Peyer's patch (tissue), 4 donors: ENCODE measurements at regions not wholly inside any gene's neighbourhood (a gene's known extent, or its start where the extent isn't known, plus 50 kb on each side); places are given as distances from the start of the nearest gene placed in this dataset.

Experiments used
- DNase-seq, 3 donors: peaks; one replicate each; pipeline ENCODE4 v3.0.0-alpha.2; 2017 to 2019
- H3K27ac ChIP-seq, 4 donors: fragments of 200-600 bp; sonication (generic); one replicate each; pipeline ENCODE4 v1.5.1; 2016 to 2019
- H3K27me3 ChIP-seq, 2 donors: fragments of 200-600 bp; sonication (generic); one replicate each; pipeline ENCODE4 v1.5.1; 2019
- H3K36me3 ChIP-seq, 3 donors: fragments of 200-600 bp; sonication (generic); one replicate each; pipeline ENCODE4 v1.5.1; 2016 to 2019
- H3K4me1 ChIP-seq, 4 donors: fragments of 200-600 bp; sonication (generic); one replicate each; pipeline ENCODE4 v1.5.1; 2016 to 2019
- H3K4me3 ChIP-seq, 4 donors: fragments of 200-600 bp; sonication (generic); 1 replicate in 3 of 4; 2 replicates in 1 of 4; pipeline ENCODE4 v1.5.1; 2016 to 2019; ENCODE audit warnings: mild to moderate bottlenecking in 1 of 4
- H3K9me3 ChIP-seq, 4 donors: fragments of 200-600 bp; sonication (generic); one replicate each; pipeline ENCODE4 v1.5.1; 2016 to 2019; ENCODE audit warnings: mild to moderate bottlenecking in 1 of 4
- CTCF ChIP-seq, 6 experiments: fragments of 450-650 bp in 4 of 6; fragments of 200-600 bp in 2 of 6; sonication (generic) in 1 of 6; IDR thresholded peaks; one replicate each; pipeline ENCODE4 v1.5.1; 2017 to 2019; ENCODE audit warnings: antibody characterized with exemption in 6 of 6, mild to moderate bottlenecking in 3 of 6, moderate library complexity in 1 of 6
- POLR2A ChIP-seq, 2 donors: fragments of 450-650 bp; IDR thresholded peaks; one replicate each; pipeline ENCODE4 v1.5.1; 2017; ENCODE audit warnings: antibody characterized with exemption in 2 of 2, mild to moderate bottlenecking in 2 of 2, moderate library complexity in 2 of 2

GRCh38 chr11:69567951-69568808 is 72.8 kb upstream of the CCND1 start:
- Histone ChIP-seq H3K27ac (no peak overlapping the region), H3K9me3 (no peaks in the 10 kb centered on the region), H3K27me3 (no peaks in the 10 kb centered on the region), H3K4me1 (no peaks in the 10 kb centered on the region), H3K36me3 (no peaks in the 10 kb centered on the region), H3K4me3 (no peak overlapping the region)
- no peak for TF ChIP-seq POLR2A (IDR thresholded peaks at IDR 0.05)
- TF ChIP-seq CTCF (IDR thresholded peaks at IDR 0.05) = no peak
- DNase-seq = no peak

GRCh38 chr11:69568809-69569097 is 72.2 kb upstream of the CCND1 start:
- H3K4me1 ChIP-seq = no peaks in the 10 kb centered on the region
- no peaks in the 10 kb centered on the region for H3K27me3 ChIP-seq
- no peak for DNase-seq
- TF ChIP-seq CTCF (IDR thresholded peaks at IDR 0.05) (no peak), POLR2A (IDR thresholded peaks at IDR 0.05) (no peak)
- H3K36me3 ChIP-seq = no peaks in the 10 kb centered on the region
- no peaks in the 10 kb centered on the region for H3K9me3 ChIP-seq
- H3K4me3 ChIP-seq = no peak overlapping the region
- H3K27ac ChIP-seq = no peak overlapping the region

GRCh38 chr11:69569306-69570200 is 71.4 kb upstream of the CCND1 start:
- H3K9me3 ChIP-seq = no peaks in the 10 kb centered on the region
- no peak for DNase-seq
- H3K4me1 ChIP-seq = no peaks in the 10 kb centered on the region
- H3K4me3 ChIP-seq = no peak overlapping the region
- H3K27ac ChIP-seq = no peak overlapping the region
- TF ChIP-seq POLR2A (IDR thresholded peaks at IDR 0.05) (no peak), CTCF (IDR thresholded peaks at IDR 0.05) (no peak)
- H3K27me3 ChIP-seq = no peaks in the 10 kb centered on the region
- no peaks in the 10 kb centered on the region for H3K36me3 ChIP-seq

GRCh38 chr11:69572233-69572860 is 68.6 kb upstream of the CCND1 start:
- Histone ChIP-seq H3K36me3 (no peaks in the 10 kb centered on the region), H3K4me1 (no peaks in the 10 kb centered on the region), H3K4me3 (no peak overlapping the region), H3K27ac (no peak overlapping the region), H3K9me3 (no peaks in the 10 kb centered on the region), H3K27me3 (no peaks in the 10 kb centered on the region)
- no peak for DNase-seq
- TF ChIP-seq CTCF (IDR thresholded peaks at IDR 0.05) (no peak), POLR2A (IDR thresholded peaks at IDR 0.05) (no peak)

- Histone ChIP-seq H3K9me3 (no peaks in the 10 kb centered on the region), H3K4me3 (no peak overlapping the region), H3K36me3 (no peaks in the 10 kb centered on the region), H3K27me3 (no peaks in the 10 kb centered on the region), H3K27ac (no peak overlapping the region), H3K4me1 (no peaks in the 10 kb centered on the region)
- DNase-seq = no peak
- TF ChIP-seq POLR2A (IDR thresholded peaks at IDR 0.05) = no peak
Observed at GRCh38 chr11:69572861-69573260, 68.1 kb upstream of the CCND1 start.
